ENCODE measurements at regions not wholly inside any gene's neighbourhood (a gene's known extent, or its start where the extent isn't known, plus 50 kb on each side); places are given as distances from the start of the nearest gene placed in this dataset.

- TF ChIP-seq, protein P1, sequence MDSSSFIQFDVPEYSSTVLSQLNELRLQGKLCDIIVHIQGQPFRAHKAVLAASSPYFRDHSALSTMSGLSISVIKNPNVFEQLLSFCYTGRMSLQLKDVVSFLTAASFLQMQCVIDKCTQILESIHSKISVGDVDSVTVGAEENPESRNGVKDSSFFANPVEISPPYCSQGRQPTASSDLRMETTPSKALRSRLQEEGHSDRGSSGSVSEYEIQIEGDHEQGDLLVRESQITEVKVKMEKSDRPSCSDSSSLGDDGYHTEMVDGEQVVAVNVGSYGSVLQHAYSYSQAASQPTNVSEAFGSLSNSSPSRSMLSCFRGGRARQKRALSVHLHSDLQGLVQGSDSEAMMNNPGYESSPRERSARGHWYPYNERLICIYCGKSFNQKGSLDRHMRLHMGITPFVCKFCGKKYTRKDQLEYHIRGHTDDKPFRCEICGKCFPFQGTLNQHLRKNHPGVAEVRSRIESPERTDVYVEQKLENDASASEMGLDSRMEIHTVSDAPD (CRISPR knock-in tag; IDR thresholded peaks at IDR 0.05), result no peak
- TF ChIP-seq GMEB1 (CRISPR knock-in tag; IDR thresholded peaks at IDR 0.05) (no peak), PRMT5 (CRISPR knock-in tag; IDR thresholded peaks at IDR 0.05) (no peak), ADNP (tag; IDR thresholded peaks at IDR 0.05) (no peak), ZNF143 (CRISPR knock-in tag; IDR thresholded peaks at IDR 0.05) (no peak), MBD2 (IDR thresholded peaks at IDR 0.05; ENCODE audit: borderline replicate concordance, low read depth) (no peak), RNF2 (IDR thresholded peaks at IDR 0.05) (no peak), MAX (CRISPR knock-in tag; IDR thresholded peaks at IDR 0.05) (no peak)
- TF ChIP-seq, protein P2, sequence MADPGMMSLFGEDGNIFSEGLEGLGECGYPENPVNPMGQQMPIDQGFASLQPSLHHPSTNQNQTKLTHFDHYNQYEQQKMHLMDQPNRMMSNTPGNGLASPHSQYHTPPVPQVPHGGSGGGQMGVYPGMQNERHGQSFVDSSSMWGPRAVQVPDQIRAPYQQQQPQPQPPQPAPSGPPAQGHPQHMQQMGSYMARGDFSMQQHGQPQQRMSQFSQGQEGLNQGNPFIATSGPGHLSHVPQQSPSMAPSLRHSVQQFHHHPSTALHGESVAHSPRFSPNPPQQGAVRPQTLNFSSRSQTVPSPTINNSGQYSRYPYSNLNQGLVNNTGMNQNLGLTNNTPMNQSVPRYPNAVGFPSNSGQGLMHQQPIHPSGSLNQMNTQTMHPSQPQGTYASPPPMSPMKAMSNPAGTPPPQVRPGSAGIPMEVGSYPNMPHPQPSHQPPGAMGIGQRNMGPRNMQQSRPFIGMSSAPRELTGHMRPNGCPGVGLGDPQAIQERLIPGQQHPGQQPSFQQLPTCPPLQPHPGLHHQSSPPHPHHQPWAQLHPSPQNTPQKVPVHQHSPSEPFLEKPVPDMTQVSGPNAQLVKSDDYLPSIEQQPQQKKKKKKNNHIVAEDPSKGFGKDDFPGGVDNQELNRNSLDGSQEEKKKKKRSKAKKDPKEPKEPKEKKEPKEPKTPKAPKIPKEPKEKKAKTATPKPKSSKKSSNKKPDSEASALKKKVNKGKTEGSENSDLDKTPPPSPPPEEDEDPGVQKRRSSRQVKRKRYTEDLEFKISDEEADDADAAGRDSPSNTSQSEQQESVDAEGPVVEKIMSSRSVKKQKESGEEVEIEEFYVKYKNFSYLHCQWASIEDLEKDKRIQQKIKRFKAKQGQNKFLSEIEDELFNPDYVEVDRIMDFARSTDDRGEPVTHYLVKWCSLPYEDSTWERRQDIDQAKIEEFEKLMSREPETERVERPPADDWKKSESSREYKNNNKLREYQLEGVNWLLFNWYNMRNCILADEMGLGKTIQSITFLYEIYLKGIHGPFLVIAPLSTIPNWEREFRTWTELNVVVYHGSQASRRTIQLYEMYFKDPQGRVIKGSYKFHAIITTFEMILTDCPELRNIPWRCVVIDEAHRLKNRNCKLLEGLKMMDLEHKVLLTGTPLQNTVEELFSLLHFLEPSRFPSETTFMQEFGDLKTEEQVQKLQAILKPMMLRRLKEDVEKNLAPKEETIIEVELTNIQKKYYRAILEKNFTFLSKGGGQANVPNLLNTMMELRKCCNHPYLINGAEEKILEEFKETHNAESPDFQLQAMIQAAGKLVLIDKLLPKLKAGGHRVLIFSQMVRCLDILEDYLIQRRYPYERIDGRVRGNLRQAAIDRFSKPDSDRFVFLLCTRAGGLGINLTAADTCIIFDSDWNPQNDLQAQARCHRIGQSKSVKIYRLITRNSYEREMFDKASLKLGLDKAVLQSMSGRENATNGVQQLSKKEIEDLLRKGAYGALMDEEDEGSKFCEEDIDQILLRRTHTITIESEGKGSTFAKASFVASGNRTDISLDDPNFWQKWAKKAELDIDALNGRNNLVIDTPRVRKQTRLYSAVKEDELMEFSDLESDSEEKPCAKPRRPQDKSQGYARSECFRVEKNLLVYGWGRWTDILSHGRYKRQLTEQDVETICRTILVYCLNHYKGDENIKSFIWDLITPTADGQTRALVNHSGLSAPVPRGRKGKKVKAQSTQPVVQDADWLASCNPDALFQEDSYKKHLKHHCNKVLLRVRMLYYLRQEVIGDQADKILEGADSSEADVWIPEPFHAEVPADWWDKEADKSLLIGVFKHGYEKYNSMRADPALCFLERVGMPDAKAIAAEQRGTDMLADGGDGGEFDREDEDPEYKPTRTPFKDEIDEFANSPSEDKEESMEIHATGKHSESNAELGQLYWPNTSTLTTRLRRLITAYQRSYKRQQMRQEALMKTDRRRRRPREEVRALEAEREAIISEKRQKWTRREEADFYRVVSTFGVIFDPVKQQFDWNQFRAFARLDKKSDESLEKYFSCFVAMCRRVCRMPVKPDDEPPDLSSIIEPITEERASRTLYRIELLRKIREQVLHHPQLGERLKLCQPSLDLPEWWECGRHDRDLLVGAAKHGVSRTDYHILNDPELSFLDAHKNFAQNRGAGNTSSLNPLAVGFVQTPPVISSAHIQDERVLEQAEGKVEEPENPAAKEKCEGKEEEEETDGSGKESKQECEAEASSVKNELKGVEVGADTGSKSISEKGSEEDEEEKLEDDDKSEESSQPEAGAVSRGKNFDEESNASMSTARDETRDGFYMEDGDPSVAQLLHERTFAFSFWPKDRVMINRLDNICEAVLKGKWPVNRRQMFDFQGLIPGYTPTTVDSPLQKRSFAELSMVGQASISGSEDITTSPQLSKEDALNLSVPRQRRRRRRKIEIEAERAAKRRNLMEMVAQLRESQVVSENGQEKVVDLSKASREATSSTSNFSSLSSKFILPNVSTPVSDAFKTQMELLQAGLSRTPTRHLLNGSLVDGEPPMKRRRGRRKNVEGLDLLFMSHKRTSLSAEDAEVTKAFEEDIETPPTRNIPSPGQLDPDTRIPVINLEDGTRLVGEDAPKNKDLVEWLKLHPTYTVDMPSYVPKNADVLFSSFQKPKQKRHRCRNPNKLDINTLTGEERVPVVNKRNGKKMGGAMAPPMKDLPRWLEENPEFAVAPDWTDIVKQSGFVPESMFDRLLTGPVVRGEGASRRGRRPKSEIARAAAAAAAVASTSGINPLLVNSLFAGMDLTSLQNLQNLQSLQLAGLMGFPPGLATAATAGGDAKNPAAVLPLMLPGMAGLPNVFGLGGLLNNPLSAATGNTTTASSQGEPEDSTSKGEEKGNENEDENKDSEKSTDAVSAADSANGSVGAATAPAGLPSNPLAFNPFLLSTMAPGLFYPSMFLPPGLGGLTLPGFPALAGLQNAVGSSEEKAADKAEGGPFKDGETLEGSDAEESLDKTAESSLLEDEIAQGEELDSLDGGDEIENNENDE (IDR thresholded peaks at IDR 0.05; ENCODE audit: low read depth, low read length), result no peak
Measured at GRCh38 chr5:87784311-87784710, 371.6 kb upstream of the CCNH start.

Measured in K562 (cell line).